K562 (cell line): ENCODE measurements at regions not wholly inside any gene's neighbourhood (a gene's known extent, or its start where the extent isn't known, plus 50 kb on each side); places are given as distances from the start of the nearest gene placed in this dataset.

Experiments
- ATAC-seq: fragments of 200-7000 bp; cut with Tn5 transposase; 3 replicates; pipeline ENCODE4 v1.9.1; 2020; ENCODE audit warnings: moderate library complexity
- BruUV-seq: library from RNA; stranded (reverse); fragments of 400-500 nt; replicated peaks from 2 replicates; lab custom pipeline; 2021; lab: Mats Ljungman, UMichigan
- CTCF ChIA-PET: fragments of 300-600 bp; formaldehyde crosslinking; extraction: SDS; loops from one replicate; lab custom pipeline; 2021; ENCODE audit warnings: low intra/inter-chr PET ratio; lab: Yijun Ruan, JAX
- POLR2A ChIA-PET: fragments of 300-600, 350-650 bp; sonication (Branson Sonifier 250); formaldehyde crosslinking; extraction: SDS; loops from one replicate; lab custom pipeline; 2021; ENCODE audit warnings: antibody characterized with exemption, inconsistent platforms; lab: Yijun Ruan, JAX
- DNase-seq, 4 experiments: peaks; one replicate each; pipeline versions ENCODE4 v3.0.0 to v3.0.0-alpha.2; 2011 to 2018; ENCODE audit warnings: low spot score in 3 of 4, mixed read lengths in 3 of 4; ENCODE audit errors: extremely low read depth in 1 of 4
- FAIRE-seq: peaks from 2 replicates; lab custom pipeline; 2011; peaks lifted over from hg19 to GRCh38; lab: Jason Lieb, UNC
- H2AFZ ChIP-seq: 2 replicates; pipeline ENCODE4 v1.6.0; 2011; ENCODE audit warnings: low read depth, low read length, control low read depth, inconsistent platforms
- H3K27ac ChIP-seq: fragments of 200-600 bp; 3 replicates; pipeline ENCODE4 v1.8.0; 2011; ENCODE audit warnings: low read depth, mild to moderate bottlenecking, control low read depth, inconsistent platforms, low read length, moderate library complexity, mixed read lengths; ENCODE audit errors: extremely low read depth
- H3K27me3 ChIP-seq, 2 experiments: fragments of 300-600 bp in 1 of 2; 2 replicates in 1 of 2; 3 replicates in 1 of 2; pipeline versions ENCODE4 v1.6.0 to v1.8.0; 2011; ENCODE audit warnings: inconsistent platforms in 2 of 2, low read length in 2 of 2, mild to moderate bottlenecking in 1 of 2, mixed read lengths in 1 of 2, moderate library complexity in 1 of 2; ENCODE audit not compliant: control insufficient read depth in 2 of 2, insufficient read depth in 2 of 2
- H3K36me3 ChIP-seq: fragments of 300-600 bp; 3 replicates; pipeline ENCODE4 v1.8.0; 2011; ENCODE audit warnings: mild to moderate bottlenecking, low read length, inconsistent platforms; ENCODE audit not compliant: control insufficient read depth, insufficient read depth
- H3K4me1 ChIP-seq, 2 experiments: fragments of 200-600 bp in 1 of 2; replicated peaks in 1 of 2; 2 replicates in 1 of 2; 3 replicates in 1 of 2; pipeline versions ENCODE4 v1.5.1 to v1.8.0; 2011; ENCODE audit warnings: inconsistent platforms in 2 of 2, low read length in 2 of 2, mild to moderate bottlenecking in 1 of 2, mixed read lengths in 1 of 2, moderate library complexity in 1 of 2; ENCODE audit not compliant: control insufficient read depth in 2 of 2, insufficient read depth in 2 of 2
- H3K4me2 ChIP-seq: 2 replicates; pipeline ENCODE4 v1.6.1; 2011; ENCODE audit warnings: low read length, control low read depth, inconsistent platforms, mixed read lengths; ENCODE audit not compliant: insufficient read depth
- H3K4me3 ChIP-seq: fragments of 200-600 bp; sonication (generic), shearing (Covaris generic); 2 replicates; pipeline ENCODE4 v1.5.1; 2016; ENCODE audit warnings: control low read depth, inconsistent platforms
- H3K79me2 ChIP-seq: fragments of 200-600 bp; 3 replicates; pipeline ENCODE4 v1.8.0; 2011; ENCODE audit warnings: low read length, inconsistent platforms; ENCODE audit not compliant: control insufficient read depth, insufficient read depth
- H3K9ac ChIP-seq, 2 experiments: 2 replicates each; pipeline versions ENCODE4 v1.6.0 to v1.6.1; 2011; ENCODE audit warnings: low read depth in 2 of 2, low read length in 2 of 2, control low read depth in 1 of 2, inconsistent platforms in 1 of 2, mild to moderate bottlenecking in 1 of 2, mixed read lengths in 1 of 2; ENCODE audit not compliant: insufficient read depth in 1 of 2
- H3K9me1 ChIP-seq: one replicate; pipeline ENCODE4 v1.6.0; 2011; ENCODE audit warnings: inconsistent platforms, mild to moderate bottlenecking, low read length, moderate library complexity; ENCODE audit not compliant: control insufficient read depth, insufficient read depth
- H3K9me3 ChIP-seq: replicated peaks from 2 replicates; pipeline ENCODE4 v1.5.1; 2011; ENCODE audit warnings: low read depth, low read length, inconsistent platforms; ENCODE audit not compliant: control insufficient read depth, insufficient read depth
- H4K20me1 ChIP-seq: replicated peaks from 2 replicates; pipeline ENCODE4 v1.6.1; 2011; ENCODE audit warnings: low read length, inconsistent platforms, mixed read lengths; ENCODE audit not compliant: control insufficient read depth, insufficient read depth
- ARID3A ChIP-seq: IDR thresholded peaks from 2 replicates; pipeline ENCODE4 v1.6.1; 2012; ENCODE audit warnings: low read depth, low read length, improper control_type of control experiment, borderline replicate concordance
- C11orf30 ChIP-seq: fragments of 450-650 bp; IDR thresholded peaks from 2 replicates; pipeline ENCODE4 v1.6.1; 2016; ENCODE audit warnings: low read depth, mild to moderate bottlenecking
- KDM2B ChIP-seq: fragments of 250-450 bp; sonication (Bioruptor Pico); IDR thresholded peaks from 2 replicates; pipeline ENCODE4 v1.8.0; 2021; ENCODE audit warnings: mild to moderate bottlenecking, moderate library complexity
- KLF6 ChIP-seq: fragments of 250-450 bp; sonication (Bioruptor Pico); IDR thresholded peaks from 2 replicates; pipeline ENCODE4 v1.4.0; 2020; ENCODE audit warnings: mild to moderate bottlenecking, moderate library complexity, borderline replicate concordance
- MCM5 ChIP-seq: fragments of 450-650 bp; IDR thresholded peaks from 2 replicates; pipeline ENCODE4 v1.6.1; 2016; ENCODE audit warnings: low read depth
- RBM22 ChIP-seq: fragments of 200-400 bp; formaldehyde crosslinking; IDR thresholded peaks from 2 replicates; pipeline ENCODE4 v1.6.1; 2018; ENCODE audit warnings: low read length, low read depth; ENCODE audit not compliant: poor library complexity, severe bottlenecking
- WGBS: fragments of 100-300 bp; shearing (Covaris generic); methylation state at CpG from one replicate; pipeline ENCODE4 v1.1.6; 2016; ENCODE audit warnings: low coverage, mixed read lengths; ENCODE audit not compliant: insufficient coverage; ENCODE audit errors: missing lambda C conversion rate; 5-methylcytosine and 5-hydroxymethylcytosine counted together
- in situ Hi-C: fragments of 300-500 bp; cut with MboI; formaldehyde crosslinking; loops from 4 replicates; pipeline ENCODE4 v1.15.0; 2018; ENCODE audit warnings: inconsistent platforms, mixed read lengths
- intact Hi-C: fragments of 100-400 bp; cut with micrococcal nuclease; formaldehyde crosslinking; loops from 2 replicates; pipeline ENCODE4 v1.14.2; 2022
- TF ChIP-seq, protein P1 (sequence below): fragments of 250-450 bp; sonication (Bioruptor Pico); IDR thresholded peaks from 2 replicates; pipeline ENCODE4 v1.5.0; 2020; ENCODE audit warnings: mild to moderate bottlenecking
- TF ChIP-seq, protein P2 (sequence below): sonication (generic); formaldehyde crosslinking; IDR thresholded peaks from 2 replicates; pipeline ENCODE4 v1.8.0; 2023; ENCODE audit warnings: mild to moderate bottlenecking, missing genetic modification reagents
- TF ChIP-seq, protein P3 (sequence below): fragments of 250-450 bp; sonication (Bioruptor Pico); IDR thresholded peaks from 2 replicates; pipeline ENCODE4 v1.4.0; 2020

DNA sequence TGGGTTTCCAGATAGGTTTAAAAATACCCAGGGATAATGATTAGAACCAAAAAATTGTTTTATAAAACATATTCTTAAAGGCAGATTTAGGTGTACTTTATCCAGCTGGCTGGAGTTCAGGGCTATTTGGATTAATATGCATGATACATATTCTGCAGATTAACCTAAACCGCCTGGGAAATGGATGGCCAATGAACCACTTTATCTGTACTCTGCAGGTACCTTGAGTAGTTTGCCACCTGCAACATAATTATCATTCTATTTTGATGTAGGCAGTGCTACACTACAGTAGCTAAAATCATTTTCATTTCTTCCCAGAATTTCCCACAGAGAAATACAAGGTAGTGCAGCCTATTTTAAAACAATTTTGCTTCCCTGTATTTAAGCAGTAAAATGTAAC is 683.2 kb upstream of the GNPDA2 start (continued):
- TF ChIP-seq KLF6 (CRISPR knock-in tag) (no peak), RBM22 (no peak), C11orf30 (no peak), KDM2B (CRISPR knock-in tag) (no peak)
- TF ChIP-seq, protein P1, sequence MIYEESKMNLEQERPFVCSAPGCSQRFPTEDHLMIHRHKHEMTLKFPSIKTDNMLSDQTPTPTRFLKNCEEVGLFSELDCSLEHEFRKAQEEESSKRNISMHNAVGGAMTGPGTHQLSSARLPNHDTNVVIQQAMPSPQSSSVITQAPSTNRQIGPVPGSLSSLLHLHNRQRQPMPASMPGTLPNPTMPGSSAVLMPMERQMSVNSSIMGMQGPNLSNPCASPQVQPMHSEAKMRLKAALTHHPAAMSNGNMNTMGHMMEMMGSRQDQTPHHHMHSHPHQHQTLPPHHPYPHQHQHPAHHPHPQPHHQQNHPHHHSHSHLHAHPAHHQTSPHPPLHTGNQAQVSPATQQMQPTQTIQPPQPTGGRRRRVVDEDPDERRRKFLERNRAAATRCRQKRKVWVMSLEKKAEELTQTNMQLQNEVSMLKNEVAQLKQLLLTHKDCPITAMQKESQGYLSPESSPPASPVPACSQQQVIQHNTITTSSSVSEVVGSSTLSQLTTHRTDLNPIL = no peak

DNA sequence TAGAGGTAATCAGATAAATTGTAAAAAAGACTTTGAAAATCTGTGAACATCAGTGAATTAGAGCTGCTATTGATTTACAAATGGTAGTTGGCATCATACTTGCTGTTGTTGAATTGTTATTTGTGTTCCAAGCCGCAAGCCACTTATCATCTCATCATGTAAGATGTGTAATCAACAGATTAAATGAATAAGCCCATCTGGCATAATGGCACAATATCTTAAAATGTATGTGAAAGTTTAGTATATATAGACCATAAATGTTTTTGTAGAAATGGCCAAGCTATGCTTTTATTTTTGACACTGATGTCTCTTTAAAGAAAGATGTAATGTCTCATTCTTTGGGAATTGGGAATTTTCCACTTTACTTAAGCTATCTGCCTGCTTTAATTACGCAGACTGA is 682.6 kb upstream of the GNPDA2 start:
- in situ Hi-C loops = no loop called here
- H3K36me3 ChIP-seq = no peaks in the 10 kb centered on the region
- H3K4me2 ChIP-seq = no peak overlapping the region
- H3K9ac ChIP-seq = no peak overlapping the region
- no peak for FAIRE-seq
- no peak overlapping the region for H2AFZ ChIP-seq
- no peak overlapping the region for H3K27ac ChIP-seq
- no TSS peak for BruUV-seq
- no peak overlapping the region for H3K4me3 ChIP-seq
- intact Hi-C loops = no loop called here
- no peaks in the 10 kb centered on the region for H3K4me1 ChIP-seq
- DNase-seq = no peak
- POLR2A ChIA-PET = no interaction called here
- H3K79me2 ChIP-seq = no peaks in the 10 kb centered on the region
- CTCF ChIA-PET = no interaction called here
- H4K20me1 ChIP-seq = no peaks in the 10 kb centered on the region
- H3K9me3 ChIP-seq = no peaks in the 10 kb centered on the region
- no peak for ATAC-seq
- WGBS = 0% methylated on average over 2 of the region's 2 CpGs
- H3K9me1 ChIP-seq = no peaks in the 10 kb centered on the region
- H3K27me3 ChIP-seq = no peaks in the 10 kb centered on the region
- TF ChIP-seq, protein P2, sequence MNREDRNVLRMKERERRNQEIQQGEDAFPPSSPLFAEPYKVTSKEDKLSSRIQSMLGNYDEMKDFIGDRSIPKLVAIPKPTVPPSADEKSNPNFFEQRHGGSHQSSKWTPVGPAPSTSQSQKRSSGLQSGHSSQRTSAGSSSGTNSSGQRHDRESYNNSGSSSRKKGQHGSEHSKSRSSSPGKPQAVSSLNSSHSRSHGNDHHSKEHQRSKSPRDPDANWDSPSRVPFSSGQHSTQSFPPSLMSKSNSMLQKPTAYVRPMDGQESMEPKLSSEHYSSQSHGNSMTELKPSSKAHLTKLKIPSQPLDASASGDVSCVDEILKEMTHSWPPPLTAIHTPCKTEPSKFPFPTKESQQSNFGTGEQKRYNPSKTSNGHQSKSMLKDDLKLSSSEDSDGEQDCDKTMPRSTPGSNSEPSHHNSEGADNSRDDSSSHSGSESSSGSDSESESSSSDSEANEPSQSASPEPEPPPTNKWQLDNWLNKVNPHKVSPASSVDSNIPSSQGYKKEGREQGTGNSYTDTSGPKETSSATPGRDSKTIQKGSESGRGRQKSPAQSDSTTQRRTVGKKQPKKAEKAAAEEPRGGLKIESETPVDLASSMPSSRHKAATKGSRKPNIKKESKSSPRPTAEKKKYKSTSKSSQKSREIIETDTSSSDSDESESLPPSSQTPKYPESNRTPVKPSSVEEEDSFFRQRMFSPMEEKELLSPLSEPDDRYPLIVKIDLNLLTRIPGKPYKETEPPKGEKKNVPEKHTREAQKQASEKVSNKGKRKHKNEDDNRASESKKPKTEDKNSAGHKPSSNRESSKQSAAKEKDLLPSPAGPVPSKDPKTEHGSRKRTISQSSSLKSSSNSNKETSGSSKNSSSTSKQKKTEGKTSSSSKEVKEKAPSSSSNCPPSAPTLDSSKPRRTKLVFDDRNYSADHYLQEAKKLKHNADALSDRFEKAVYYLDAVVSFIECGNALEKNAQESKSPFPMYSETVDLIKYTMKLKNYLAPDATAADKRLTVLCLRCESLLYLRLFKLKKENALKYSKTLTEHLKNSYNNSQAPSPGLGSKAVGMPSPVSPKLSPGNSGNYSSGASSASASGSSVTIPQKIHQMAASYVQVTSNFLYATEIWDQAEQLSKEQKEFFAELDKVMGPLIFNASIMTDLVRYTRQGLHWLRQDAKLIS (CRISPR knock-in tag) = no peak
- TF ChIP-seq, protein P3, sequence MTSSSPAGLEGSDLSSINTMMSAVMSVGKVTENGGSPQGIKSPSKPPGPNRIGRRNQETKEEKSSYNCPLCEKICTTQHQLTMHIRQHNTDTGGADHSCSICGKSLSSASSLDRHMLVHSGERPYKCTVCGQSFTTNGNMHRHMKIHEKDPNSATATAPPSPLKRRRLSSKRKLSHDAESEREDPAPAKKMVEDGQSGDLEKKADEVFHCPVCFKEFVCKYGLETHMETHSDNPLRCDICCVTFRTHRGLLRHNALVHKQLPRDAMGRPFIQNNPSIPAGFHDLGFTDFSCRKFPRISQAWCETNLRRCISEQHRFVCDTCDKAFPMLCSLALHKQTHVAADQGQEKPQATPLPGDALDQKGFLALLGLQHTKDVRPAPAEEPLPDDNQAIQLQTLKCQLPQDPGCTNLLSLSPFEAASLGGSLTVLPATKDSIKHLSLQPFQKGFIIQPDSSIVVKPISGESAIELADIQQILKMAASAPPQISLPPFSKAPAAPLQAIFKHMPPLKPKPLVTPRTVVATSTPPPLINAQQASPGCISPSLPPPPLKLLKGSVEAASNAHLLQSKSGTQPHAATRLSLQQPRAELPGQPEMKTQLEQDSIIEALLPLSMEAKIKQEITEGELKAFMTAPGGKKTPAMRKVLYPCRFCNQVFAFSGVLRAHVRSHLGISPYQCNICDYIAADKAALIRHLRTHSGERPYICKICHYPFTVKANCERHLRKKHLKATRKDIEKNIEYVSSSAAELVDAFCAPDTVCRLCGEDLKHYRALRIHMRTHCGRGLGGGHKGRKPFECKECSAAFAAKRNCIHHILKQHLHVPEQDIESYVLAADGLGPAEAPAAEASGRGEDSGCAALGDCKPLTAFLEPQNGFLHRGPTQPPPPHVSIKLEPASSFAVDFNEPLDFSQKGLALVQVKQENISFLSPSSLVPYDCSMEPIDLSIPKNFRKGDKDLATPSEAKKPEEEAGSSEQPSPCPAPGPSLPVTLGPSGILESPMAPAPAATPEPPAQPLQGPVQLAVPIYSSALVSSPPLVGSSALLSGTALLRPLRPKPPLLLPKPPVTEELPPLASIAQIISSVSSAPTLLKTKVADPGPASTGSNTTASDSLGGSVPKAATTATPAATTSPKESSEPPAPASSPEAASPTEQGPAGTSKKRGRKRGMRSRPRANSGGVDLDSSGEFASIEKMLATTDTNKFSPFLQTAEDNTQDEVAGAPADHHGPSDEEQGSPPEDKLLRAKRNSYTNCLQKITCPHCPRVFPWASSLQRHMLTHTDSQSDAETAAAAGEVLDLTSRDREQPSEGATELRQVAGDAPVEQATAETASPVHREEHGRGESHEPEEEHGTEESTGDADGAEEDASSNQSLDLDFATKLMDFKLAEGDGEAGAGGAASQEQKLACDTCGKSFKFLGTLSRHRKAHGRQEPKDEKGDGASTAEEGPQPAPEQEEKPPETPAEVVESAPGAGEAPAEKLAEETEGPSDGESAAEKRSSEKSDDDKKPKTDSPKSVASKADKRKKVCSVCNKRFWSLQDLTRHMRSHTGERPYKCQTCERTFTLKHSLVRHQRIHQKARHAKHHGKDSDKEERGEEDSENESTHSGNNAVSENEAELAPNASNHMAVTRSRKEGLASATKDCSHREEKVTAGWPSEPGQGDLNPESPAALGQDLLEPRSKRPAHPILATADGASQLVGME (CRISPR knock-in tag) = no peak
- TF ChIP-seq ARID3A (no peak), MCM5 (no peak)
